NCI-H2171 treated with DMSO at 0.1 percent for 48 hours (cell line): ENCODE measurements at regions not wholly inside any gene's neighbourhood (a gene's known extent, or its start where the extent isn't known, plus 50 kb on each side); places are given as distances from the start of the nearest gene placed in this dataset.

Experiments used
- DNase-seq: peaks from one replicate; lab custom pipeline; 2025; lab: John Stamatoyannopoulos, UW

DNA sequence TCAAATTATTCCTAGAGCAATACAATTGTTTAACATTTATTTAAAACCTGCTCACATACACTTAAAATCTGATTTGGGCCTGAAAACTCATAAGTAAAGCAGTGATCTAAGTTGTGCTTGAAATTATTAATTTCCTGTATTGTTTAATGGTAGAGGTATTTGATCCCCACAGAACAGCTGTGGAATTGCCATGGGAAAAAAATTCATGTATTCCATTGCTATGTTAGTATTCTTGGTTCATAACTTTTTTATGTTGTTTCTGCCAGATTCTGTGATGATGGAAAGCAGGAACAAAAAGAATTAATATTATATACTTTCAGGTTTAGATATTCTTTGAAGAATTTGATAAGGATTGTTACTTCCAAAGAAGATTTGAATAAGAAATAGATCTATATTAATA is 831.5 kb upstream of the NR2F2 start:
- no peak for DNase-seq

DNA sequence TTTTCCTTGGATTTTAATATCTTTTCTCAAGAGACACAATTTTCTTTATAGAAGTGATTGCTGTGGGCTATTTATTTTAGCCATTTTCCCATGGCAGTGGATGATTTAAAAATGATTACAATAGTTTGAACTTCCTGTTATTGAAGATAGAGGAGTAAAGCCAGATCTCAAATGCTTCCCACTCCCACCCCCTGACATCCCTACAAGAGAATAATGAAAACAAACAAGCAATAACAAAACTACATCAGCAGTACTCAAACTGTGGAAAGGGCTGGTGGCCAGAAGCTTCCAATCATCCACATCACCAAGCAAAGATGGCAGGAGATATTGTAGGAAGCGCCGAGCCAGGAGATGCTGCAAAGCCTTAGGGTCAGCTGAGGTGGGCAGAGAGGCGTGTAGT is 831.1 kb upstream of the NR2F2 start:
- no peak for DNase-seq

DNA sequence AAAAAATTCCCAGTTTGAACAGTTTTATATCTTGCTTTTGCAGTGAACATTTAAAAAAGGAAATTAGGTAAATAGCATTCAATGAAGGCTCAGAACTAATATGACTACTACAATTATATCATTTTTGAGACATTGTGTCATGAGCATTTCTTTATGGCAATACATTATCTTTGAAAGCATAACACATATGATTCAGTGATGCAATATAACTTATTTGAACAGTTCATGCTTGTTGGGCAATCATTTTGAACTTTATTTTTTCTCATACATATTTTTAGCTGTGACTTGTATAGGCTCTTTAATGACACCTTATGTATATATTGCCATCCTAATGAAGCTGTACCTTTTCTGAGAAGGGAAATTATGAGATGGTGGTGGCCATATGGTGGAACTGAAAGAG is 828.6 kb upstream of the NR2F2 start:
- no peak for DNase-seq

DNA sequence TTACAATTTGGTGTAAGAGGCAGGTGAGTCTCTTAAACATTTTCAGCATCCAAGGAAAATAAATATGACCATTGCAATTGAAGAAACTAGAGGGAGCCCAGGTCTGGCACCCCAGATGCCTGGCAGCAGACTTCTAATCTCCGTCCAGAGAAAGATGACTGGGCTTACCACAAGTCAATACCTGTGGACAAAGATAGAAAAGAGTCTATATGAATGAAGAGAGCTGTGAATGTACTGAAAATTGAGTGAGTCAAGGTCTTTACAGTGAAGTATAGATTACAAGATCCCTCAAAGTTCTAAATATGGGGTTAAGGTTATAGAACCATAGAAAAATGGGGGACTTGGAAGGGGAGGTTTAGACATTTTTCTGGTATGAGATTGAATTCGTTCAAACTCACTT is 827.4 kb upstream of the NR2F2 start:
- no peak for DNase-seq

DNA sequence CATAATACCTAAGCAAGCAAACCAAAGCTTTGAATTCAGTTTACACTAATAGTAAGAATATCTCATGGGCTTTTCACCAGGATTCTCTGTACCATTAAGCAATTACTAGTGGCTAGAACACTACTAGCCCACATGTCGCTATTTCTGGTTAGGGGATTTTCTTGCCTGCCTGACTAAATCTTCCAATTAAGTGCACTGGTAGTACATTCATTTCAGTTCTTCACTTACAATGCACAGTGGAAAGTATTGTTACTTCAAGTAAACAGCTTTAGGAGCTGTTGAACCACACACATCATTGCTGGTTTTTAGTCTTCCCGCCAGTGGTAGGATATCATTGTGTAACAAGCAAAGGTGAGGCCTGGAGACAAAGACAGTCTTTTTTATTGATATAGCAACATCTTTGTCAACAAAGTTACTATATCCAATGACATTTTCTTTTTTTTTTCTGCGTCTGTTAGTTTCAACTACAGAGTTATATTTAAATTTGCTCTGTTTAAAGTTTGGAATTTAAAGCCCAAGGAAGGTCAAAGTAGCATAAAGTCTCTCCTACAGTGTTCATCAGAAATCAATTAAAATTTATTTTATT is 826.8 kb upstream of the NR2F2 start:
- DNase-seq = no peak

DNA sequence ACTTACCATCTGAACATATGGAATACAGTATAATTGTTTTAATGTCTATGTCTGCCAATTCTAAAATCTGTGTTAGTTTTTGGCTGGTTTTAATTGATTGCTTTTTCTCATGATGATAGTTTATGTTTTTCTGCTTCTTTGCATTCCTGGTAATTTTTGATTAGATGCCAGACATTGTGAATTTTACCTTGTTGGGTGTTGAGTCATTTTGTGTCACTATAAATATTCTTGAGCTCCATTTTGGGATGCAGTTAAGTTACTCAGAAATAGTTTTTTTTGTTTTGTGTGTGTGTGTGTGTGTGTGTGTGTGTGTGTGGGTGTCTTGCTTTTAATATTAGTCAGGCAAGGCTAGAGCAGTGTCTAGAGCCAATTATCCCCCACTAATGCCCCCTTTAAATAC is 818.8 kb upstream of the NR2F2 start:
- DNase-seq = no peak

DNA sequence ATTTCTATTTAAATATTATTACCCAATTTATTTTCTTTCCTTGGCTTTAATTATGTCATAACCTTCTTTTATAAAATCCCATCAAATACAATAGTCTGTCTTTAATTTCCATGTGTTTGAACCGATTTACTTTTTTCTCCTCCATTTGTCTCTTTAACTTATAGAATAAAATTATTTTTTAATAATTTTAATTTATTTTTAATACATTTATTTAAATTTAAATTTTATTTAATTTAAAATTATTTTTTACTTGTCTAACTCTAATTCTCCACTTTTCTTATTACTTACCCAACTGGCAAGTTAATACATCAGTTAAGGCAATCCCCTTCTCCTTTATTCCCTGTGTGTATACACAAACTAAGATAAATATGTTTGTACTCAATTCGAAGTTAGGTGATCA is 817.6 kb upstream of the NR2F2 start:
- no peak for DNase-seq

DNA sequence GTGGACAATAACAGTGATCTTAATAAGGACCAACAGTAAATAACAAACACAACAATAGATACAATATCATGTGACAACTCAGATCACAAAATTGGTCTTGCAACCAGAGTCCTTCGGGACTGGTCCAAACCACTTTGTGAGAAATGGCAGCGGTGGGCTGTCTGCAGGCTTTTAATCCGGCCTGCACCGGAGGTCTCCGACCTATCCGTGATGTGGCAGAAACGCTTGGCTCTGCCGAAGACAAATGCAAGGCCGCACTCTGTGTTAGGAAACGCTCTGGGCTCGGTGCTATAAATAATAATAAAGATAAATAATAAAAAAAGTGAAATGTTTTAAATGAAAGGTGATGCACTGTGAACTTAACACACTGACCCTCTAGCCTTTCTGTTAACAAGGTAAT is 810.6 kb upstream of the NR2F2 start:
- DNase-seq = no peak

DNA sequence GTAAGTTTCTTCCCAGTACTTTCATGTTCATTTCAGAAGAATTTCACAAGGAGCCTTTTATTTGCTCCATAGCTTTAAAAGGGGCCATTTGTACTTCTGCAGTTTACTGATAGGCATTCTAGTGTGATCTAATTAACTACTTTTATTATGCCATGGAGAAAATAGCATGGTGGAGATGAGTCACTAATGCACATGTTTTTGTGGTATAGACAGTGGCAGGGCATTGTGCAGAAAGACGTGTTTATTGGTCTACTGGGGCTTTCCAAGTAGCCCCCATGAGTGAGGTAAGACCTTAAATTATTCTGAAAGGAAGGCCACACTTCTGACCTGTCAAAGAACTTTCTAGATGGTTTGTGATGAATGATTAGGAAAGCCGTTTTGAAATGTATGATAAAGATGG is 810.0 kb upstream of the NR2F2 start:
- DNase-seq = no peak

DNA sequence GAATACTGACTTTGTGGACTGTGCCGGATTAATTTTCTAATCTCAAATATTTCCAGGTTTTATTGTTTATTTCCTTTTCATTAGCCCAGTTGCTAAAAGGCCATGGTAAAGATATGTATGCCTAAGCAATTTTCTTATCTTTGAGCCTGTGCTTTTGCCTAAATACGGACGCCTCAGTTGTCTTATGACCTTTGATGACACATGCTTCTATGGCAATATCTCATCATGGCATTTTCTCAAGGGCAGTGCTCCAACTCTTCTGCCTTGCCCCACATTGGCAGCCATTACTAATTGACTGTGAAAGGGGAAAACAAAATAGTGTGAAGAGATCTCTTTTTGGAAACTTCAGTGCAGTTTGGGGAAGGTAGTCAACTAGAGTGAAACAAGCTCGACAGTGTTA is 809.6 kb upstream of the NR2F2 start:
- no peak for DNase-seq

DNA sequence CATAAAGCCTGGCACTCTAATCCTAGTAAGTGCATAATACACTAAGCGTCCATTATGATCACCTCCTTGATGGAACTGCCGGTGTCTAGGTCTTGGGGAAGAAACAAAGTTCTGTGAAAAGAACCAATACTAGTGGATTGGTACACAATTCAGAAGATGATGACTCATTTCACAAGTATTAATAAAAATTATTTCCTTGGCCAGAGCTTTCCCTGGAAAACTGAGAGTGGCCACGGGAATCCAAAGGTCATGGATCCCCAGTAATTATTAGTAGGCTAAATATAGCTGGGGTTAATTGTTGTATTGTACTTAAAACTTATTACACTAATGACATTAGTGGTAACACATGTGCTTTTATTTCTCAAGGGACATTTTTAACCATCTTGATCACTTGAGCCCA is 808.0 kb upstream of the NR2F2 start:
- DNase-seq = no peak

DNA sequence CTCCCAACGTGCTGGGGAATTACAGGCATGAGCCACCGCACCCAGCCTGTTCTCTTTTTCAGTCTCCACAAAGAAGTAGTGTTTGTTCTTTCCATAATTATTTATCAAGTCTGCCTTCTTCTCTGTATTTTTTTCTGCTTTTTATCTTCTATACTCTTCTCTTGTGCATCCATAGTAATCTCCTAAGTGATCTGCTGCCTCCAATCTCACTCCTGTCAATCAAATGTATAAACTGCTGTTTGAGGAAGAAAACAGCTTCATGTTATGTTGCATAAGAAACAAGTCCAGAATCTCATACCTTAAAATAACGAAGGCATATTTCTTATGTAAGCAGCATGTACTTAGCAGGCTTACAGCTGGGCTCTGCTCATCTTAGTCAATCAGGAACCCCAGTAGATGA is 801.6 kb upstream of the NR2F2 start:
- DNase-seq = no peak

DNA sequence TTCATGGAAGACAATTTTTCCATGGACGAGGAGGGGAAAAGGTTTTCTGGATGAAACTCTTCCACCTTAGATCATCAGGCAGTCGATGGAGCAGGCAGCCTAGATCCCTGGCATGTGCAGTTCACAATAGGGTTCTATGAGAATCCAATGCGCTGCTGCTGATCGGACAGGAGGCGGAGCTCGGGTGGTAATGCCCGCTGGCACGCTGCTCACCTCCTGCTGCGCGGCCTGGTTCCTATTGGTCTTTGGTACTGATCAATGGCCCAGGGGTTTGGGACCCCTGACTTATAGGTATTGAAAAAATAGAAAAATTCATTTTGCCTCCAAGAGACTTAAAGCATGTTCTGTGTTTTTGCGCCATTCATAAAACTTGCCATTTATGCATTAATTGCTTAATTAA is 793.9 kb upstream of the NR2F2 start:
- DNase-seq = no peak

DNA sequence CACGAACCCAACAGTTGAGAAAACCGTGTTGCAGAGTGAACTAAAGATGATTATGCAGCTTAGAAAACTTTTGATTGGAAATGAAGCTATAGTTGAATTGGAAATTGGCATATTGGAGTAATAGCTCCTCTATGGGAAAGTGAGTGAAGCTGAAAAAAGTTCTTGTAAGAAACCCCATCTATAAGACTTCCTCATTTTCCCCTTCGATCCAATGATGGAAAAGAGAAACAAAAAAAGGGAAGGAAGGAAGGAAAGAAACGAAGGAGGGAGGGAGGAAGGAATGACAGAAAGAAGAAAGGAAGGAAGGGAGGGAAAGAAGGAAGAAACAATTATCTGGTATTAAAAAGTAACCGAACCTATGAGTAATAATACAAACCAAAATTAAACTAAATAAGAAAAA is 791.8 kb upstream of the NR2F2 start:
- no peak for DNase-seq

DNA sequence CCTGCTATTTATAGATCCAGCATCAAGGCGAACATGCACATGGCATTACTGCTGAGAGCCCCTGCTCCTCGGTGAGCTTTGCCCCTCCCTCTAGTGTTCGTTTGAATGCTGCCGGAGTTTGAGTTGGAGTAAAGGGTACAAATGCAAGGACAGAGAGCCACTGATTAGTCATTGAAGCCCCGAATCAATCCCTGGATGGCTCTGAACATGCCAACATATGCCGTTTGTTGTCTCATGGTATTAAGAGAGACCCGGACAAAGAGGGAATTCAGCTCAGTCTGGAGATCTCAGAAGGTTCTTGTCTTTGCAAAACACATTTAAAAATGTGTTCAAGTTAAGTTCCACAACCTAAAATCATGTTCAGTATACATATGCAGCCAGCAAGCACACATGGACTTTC is 789.2 kb upstream of the NR2F2 start:
- no peak for DNase-seq

DNA sequence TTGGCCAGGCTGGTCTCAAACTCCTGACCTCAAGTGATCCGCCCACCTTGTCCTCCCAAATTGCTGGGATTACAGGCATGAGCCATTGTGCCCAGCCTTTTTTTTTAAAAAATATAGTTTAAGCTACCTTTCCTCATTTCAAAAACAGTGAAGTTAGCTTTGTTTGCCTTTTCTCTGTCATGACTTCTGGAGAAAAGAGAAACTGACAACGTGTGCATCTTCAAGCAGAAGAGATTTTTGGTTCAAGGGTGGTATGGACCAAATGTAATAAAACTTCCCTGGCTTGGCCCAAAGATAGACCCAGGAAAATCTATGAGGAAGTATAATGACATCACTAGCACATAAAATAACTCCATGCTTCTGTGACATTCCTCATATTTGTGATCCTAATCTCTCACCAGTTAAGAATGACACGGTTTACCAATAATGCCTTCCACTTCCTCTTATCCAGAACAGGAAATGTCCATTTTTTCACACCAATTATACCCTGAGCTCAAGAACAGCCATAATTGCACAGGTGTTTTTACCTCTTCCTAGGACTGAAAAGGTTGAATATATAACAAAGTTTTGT is 781.2 kb upstream of the NR2F2 start:
- DNase-seq = no peak

DNA sequence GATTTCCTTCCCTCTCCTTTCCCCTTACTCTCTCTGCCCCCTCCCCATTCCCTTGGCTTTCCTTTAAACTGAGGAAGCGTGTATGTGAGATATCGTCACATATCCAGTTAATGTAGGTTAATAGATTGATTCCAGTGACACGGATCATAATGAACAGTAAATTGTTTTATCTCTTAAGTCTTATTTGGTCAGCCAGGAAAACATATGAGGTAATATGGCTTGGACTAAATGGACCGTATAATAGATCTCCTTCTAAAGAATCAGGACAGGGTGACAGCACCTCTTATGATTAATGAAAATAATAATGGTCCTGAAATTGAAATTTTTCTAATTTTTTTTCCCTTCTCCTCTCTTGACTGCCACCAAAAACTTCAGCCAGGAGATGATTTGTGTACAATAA is 779.8 kb upstream of the NR2F2 start:
- DNase-seq = no peak

DNA sequence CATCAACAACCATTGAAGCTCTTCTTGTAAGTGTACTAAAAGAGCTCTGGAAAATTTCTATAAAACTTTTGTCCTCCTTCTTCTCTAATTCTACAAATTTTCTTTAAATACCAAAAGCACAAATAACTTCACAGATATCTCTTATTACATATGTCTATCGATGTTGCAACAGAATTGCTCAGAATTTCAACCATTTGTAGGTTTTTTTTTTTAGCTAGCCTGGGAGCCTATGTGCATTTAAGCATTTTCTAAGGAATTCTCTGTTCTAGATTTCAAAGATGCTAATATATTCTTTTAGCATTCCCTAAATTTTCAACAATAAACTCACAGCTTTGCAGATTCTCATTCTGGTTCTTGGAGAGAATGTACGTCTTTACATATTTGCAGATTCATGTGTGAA is 774.3 kb upstream of the NR2F2 start:
- no peak for DNase-seq

DNA sequence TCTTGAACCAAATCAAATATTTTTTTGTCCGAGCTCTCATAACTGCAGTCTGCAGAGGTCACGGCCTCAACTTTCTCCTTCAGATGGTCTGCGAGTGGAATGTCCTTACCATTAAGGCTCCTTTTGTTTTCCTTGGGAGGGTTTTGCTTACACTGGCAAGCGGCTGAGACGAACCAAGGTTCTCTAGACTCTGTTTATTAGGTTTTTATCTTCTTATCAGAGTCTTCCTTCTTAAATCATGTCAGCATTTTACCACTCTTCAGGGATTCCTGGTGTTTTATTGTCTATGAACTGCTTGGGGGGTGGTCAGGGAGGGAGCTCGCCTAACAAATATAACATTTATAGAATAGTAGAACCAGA is 773.7 kb upstream of the NR2F2 start:
- DNase-seq = no peak

DNA sequence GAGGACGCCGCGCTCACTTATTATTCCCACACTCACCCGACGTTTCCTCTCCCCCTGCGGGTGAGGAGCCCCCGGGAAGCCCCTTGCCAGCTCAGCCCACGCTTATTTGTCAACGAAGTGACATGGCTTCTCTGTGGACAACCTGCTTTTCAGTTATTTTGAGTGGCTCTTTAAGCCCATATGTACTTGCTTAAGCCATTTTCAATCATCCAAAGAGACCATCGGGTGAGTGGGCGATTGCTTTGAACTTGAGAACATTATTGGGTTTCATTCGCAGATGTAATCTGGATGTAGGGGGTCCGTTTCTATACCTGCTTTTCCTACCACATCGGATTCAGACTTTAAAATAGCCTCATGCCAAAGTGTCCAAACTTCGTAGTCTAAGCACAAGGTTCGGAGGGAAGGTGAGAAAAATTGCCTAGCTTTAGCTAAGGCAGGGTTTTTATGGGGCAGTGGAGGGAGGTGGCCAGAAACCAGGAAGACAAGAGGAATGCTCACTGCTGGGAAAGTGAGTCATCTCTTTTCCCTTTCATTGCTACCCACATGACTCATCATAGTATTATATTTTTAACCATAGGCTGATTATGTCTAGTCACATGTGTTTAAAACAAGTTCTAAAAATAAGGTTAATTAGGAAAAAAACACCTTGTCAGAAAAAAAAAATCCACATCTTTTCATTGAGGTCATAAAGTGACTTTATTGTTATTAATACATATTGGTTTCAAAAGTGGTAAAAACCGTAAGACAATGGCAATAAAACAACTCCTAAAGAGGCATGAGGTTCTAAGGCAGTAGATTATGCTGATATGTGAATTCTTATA is 773.1 kb upstream of the NR2F2 start:
- no peak for DNase-seq

DNA sequence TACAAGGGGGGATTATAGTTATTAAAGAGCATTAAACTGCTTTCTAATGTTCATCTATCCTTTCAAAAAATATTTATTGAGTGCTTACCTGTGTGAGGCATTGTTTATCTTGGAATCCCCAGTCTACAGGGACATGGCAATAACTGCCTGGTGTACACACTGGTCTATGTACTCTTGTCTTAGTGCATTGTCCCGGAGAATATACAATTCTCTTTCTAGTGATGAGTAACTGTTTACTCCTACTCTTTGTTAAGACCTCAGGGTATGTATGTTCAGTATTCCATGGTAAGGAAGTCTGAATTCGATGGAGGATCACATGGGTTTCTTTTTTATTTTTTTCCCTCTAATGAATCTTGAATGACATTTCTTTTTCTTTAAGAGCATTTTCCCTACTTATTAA is 772.4 kb upstream of the NR2F2 start:
- DNase-seq = no peak

DNA sequence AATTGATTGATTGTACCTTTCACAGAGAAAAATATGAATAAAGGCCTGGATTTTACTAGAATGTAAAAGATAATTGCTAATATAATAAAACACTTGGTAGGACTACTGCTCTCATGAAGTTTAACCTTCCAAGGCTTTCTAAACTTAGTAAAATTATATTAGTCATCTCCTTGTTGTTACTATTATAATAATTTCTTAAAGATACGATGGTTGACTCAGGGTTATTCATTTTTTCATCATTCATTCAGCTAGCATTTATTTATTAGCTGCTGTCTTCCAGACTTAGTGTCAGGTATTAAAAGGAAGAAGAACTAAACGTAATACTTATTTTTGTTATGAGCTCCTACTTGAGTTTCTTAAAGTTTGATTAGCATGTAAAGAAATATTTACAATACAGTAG is 771.6 kb upstream of the NR2F2 start:
- no peak for DNase-seq

DNA sequence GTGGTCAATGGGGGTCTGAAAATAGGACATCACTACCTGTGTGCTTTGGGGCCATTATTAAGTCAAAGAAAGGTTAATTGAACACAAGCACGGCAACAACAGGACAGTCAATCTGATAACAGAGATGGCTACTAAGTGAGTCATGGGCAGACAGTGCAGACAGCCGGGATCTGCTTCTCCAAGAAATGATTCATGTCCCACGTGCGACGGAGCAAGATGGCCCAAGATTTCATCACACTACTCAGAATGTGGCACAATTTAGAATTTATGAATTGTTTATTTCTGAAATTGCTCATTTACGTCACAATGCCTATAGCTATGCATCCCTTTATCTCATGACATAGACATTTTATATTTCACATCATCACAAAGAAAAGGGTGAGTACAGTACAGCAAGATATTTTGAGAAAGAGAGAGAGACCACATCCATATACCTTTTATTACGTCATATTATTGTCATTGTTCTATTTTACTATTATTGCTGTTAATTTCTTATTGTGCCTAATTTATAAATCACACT is 770.6 kb upstream of the NR2F2 start:
- no peak for DNase-seq

DNA sequence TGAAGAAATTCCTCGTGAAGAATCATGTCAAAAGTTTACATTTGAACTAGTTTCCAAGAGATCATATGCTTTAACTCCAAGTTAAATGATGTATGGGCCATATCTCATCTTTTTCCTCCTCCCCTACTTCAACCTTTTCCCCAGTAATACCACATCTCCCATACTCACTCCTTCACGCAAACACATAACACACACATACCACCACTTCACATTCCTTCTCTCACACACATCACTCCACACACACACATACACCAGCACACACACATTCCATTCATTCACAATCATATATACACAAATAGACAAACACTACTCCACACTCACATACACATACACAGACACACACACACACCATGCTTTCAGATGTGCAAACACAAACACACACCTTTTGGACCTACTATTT is 769.0 kb upstream of the NR2F2 start:
- no peak for DNase-seq
